Astrocyte of the cerebellum (primary cell): ENCODE measurements at regions not wholly inside any gene's neighbourhood (a gene's known extent, or its start where the extent isn't known, plus 50 kb on each side); places are given as distances from the start of the nearest gene placed in this dataset.

ENCODE experiments used
- DNase-seq: peaks from one replicate; pipeline ENCODE4 v3.0.0-alpha.2; 2011; ENCODE audit warnings: low read depth
- H3K4me3 ChIP-seq: 2 replicates; pipeline ENCODE4 v1.5.1; 2011; ENCODE audit warnings: mild to moderate bottlenecking, low read depth, low read length, moderate library complexity
- CTCF ChIP-seq: IDR thresholded peaks from 2 replicates; pipeline ENCODE4 v1.5.1; 2012; ENCODE audit warnings: low read length, low read depth, moderate library complexity, mild to moderate bottlenecking; ENCODE audit errors: missing control alignments
- in situ Hi-C: cut with HindIII; loops from 2 replicates; pipeline ENCODE4 v1.10.0; 2017; ENCODE audit warnings: low sequenced_read_pairs

DNA sequence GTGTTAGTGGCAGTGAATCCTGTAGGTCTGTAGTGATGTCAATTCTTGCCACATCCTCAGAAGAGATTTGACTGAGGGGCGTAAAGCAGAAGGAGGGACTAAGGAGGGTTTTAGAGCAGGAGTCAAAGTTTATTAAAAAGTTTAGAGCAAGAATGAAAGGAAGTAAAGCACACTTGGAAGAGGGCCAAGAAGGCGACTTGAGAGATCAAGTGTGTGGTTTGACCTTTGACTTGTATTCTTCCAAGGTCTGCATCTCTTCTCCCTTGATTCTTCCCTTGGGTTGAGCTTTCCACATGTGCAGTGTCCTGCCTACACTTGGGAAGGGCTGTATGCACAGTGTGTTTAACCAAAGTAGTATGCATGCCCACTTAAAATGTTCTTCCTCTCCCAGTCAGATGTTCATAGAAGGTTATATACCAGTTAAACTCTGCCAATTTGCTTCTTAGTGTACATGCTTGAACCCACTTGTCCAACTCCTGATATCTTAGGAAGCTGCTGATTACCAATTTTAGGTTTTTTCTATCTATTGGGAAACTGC is 627.6 kb downstream of the MMUT start:
- H3K4me3 ChIP-seq, result no peak overlapping the region
- in situ Hi-C loops, result no loop called here
- no peak for DNase-seq
- no peak for TF ChIP-seq CTCF

DNA sequence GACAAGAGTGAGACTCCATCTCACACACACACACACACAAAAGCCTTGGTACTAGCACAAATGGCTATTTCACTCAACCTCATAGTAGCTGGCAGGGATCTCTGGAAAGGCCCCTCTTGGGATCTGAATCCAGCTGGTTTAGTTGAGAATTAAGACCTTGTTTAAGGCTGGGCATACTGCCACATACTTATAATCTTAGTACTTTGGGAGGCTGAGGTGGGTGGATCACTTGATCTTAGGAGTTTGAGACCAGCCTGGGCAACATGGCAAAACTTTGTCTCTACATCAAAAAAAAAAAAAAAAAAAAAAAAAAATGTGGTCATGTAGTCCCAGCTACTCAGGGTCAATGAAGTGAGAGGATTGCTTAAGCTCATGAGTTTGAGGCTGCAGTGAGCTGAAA is 628.3 kb downstream of the MMUT start:
- in situ Hi-C loops, result no loop called here
- DNase-seq, result no peak
- no peak overlapping the region for H3K4me3 ChIP-seq
- no peak for TF ChIP-seq CTCF

DNA sequence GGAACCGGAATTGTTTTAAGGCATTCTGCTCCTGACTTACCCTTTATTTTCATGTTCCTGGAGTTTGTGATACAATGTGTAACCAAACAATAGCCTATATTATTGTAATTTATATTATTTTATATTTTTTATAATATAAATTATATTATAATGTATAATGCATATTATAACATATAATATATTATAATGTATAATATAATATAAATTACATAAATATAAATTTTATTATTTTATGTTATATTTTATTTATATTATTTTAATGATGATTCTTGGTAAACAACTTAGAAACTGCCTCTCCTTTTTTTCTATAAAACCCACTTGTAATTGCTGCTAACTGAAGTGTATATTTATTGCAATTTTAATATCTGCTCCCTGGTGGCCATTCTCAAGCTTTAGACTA is 629.1 kb downstream of the MMUT start:
- no peak for TF ChIP-seq CTCF
- in situ Hi-C loops, result no loop called here
- no peak overlapping the region for H3K4me3 ChIP-seq
- no peak for DNase-seq

DNA sequence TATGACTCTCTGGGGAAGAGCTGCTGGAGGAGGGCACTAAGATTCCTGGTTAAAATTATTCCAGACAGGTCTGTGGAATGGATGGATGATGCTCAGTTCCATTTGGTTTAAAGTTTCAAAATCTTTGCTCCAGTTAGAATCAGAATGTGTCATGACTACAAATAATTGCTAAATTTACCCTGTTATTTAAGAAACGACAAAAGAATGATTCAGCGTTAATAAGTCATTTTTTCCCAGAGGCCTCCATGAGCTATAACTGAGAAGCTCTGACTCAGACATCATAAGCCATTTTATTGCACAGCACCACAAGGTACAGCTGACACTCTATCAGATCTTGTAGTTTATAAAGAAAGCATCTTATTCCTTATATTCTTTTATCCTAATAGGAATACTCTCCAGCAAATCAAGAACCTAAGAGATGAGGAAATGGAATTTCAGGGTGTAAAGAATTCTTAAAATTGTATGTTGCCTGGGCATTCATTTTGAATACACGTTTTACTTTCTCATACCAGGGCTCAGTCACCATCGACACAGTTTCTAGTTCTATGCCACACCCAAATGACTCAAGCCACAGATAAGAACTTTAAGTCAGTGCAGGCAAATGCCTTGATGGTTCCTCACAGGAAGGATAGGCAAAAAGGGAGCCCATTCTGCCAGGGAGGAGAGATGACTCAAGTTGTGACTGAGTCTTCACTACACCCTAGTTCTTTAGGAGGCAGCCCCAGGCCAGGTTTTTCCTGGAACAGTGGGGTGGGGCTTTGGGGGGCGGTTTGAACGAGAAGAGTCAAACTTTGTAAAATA is 636.0 kb downstream of the MMUT start:
- in situ Hi-C loops, result no loop called here
- no peak overlapping the region for H3K4me3 ChIP-seq
- DNase-seq, result no peak
- no peak for TF ChIP-seq CTCF

DNA sequence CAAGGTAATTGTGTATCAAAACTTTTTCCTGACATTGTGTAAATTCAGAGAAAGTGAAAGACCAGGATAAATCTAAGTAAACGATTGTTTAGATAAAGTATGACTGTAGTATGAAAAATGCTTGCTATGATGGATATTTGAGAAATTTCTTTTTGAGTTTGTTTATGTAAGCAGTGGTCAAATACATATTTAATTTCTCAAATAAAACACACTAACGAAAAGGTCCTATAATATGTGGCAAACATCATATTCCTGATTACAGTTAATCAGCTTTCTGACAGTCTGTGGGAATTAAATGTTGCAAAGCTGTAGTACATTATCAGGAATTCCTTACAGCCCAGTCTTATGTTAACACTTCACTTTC is 636.9 kb downstream of the MMUT start:
- in situ Hi-C loops, result no loop called here
- DNase-seq, result no peak

GRCh38 chr6:48825501-48826151 is 637.4 kb downstream of the MMUT start:
- no peak for DNase-seq
- in situ Hi-C loops, result no loop called here
- no peak for TF ChIP-seq CTCF
- H3K4me3 ChIP-seq, result no peak overlapping the region

More for the DNA sequence above, 636.9 kb downstream of the MMUT start:
- TF ChIP-seq CTCF, result no peak
- H3K4me3 ChIP-seq, result no peak overlapping the region
